ENCODE measurements at regions not wholly inside any gene's neighbourhood (a gene's known extent, or its start where the extent isn't known, plus 50 kb on each side); places are given as distances from the start of the nearest gene placed in this dataset.

GRCh38 chr14:83282706-83283105 lies 1749.1 kb upstream of the SEL1L start:
- TF ChIP-seq, protein P1, sequence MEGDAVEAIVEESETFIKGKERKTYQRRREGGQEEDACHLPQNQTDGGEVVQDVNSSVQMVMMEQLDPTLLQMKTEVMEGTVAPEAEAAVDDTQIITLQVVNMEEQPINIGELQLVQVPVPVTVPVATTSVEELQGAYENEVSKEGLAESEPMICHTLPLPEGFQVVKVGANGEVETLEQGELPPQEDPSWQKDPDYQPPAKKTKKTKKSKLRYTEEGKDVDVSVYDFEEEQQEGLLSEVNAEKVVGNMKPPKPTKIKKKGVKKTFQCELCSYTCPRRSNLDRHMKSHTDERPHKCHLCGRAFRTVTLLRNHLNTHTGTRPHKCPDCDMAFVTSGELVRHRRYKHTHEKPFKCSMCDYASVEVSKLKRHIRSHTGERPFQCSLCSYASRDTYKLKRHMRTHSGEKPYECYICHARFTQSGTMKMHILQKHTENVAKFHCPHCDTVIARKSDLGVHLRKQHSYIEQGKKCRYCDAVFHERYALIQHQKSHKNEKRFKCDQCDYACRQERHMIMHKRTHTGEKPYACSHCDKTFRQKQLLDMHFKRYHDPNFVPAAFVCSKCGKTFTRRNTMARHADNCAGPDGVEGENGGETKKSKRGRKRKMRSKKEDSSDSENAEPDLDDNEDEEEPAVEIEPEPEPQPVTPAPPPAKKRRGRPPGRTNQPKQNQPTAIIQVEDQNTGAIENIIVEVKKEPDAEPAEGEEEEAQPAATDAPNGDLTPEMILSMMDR (IDR thresholded peaks at IDR 0.05; ENCODE audit: low read depth, low read length) = no peak
- no peak for TF ChIP-seq POLR2A (IDR thresholded peaks at IDR 0.05; ENCODE audit: extremely low read depth, insufficient read length)
- no peak for TF ChIP-seq MYC (IDR thresholded peaks at IDR 0.05; ENCODE audit: low read depth, low read length)
- TF ChIP-seq, protein P2, sequence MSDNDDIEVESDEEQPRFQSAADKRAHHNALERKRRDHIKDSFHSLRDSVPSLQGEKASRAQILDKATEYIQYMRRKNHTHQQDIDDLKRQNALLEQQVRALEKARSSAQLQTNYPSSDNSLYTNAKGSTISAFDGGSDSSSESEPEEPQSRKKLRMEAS (IDR thresholded peaks at IDR 0.05; ENCODE audit: low read depth, low read length) = no peak

Measured in NB4 (cell line).